Mammary epithelial cell (primary cell): ENCODE measurements at regions not wholly inside any gene's neighbourhood (a gene's known extent, or its start where the extent isn't known, plus 50 kb on each side); places are given as distances from the start of the nearest gene placed in this dataset.

Experiments used
- EZH2 ChIP-seq: IDR thresholded peaks from 2 replicates; pipeline ENCODE4 v1.6.1; 2012; ENCODE audit warnings: low read length, inconsistent platforms, borderline replicate concordance
- TF ChIP-seq, protein P1 (sequence below), 2 donors: IDR thresholded peaks in 1 of 2; conservative IDR thresholded peaks in 1 of 2; 2 replicates each; pipeline ENCODE4 v1.5.1; 2011 to 2012; ENCODE audit warnings: inconsistent platforms in 2 of 2, low read length in 2 of 2, mild to moderate bottlenecking in 2 of 2, control low read depth in 1 of 2, low read depth in 1 of 2; ENCODE audit not compliant: insufficient read depth in 1 of 2; ENCODE audit errors: extremely low read depth in 1 of 2

DNA sequence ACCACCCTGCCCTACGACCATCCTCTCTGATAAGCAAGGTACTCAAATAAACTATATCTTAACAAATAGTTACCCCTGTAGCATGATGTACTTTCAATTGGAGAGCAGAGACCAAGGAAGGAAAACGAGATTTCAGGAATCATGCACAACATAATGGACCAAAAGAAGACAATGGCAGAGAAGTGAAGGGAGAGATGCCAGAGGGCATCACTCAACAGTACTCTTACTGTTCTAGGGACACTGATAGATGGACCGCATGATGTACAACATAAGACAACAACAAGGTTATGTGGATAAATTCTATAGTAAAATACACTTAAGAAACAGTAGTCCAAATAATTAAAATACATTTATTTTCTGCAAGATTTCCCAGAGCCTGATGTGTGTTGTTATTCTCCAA is 77.5 kb upstream of the IFNG-AS1 start:
- TF ChIP-seq, protein P1, sequence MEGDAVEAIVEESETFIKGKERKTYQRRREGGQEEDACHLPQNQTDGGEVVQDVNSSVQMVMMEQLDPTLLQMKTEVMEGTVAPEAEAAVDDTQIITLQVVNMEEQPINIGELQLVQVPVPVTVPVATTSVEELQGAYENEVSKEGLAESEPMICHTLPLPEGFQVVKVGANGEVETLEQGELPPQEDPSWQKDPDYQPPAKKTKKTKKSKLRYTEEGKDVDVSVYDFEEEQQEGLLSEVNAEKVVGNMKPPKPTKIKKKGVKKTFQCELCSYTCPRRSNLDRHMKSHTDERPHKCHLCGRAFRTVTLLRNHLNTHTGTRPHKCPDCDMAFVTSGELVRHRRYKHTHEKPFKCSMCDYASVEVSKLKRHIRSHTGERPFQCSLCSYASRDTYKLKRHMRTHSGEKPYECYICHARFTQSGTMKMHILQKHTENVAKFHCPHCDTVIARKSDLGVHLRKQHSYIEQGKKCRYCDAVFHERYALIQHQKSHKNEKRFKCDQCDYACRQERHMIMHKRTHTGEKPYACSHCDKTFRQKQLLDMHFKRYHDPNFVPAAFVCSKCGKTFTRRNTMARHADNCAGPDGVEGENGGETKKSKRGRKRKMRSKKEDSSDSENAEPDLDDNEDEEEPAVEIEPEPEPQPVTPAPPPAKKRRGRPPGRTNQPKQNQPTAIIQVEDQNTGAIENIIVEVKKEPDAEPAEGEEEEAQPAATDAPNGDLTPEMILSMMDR (conservative IDR thresholded peaks at IDR 0.05 in 1 of 2, IDR thresholded peaks at IDR 0.05 in 1 of 2; ENCODE audit: extremely low read depth in 1 of 2, insufficient read depth in 1 of 2, low read depth in 1 of 2, low read length in 2 of 2) = no peak
- TF ChIP-seq EZH2 = no peak
